ENCODE measurements at regions not wholly inside any gene's neighbourhood (a gene's known extent, or its start where the extent isn't known, plus 50 kb on each side); places are given as distances from the start of the nearest gene placed in this dataset.

DNA sequence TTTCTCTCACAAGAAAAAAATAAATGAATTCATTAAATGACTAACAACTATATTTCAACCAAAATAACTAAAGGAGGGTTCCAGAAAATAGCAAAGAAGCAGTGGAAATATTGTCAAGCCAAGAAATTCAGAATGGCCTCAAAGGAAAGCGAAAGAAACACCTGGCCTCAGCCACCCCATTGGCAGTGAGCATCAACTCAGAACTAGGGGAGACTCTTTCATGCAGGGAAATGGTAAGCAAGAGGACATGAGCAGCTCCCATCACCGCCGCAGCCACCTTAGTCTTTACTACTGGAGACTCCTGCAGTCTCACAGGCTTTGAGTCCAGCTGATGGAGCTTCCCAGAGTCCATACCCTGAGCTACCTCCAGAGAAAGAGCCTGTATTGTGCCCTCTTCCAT is 343.9 kb upstream of the GRAMD2B start:
- no peak for DNase-seq
- peaks cover 29% of the 10 kb centered on the region for H3K9me3 ChIP-seq (replicated peaks)
- TF ChIP-seq, protein P1, sequence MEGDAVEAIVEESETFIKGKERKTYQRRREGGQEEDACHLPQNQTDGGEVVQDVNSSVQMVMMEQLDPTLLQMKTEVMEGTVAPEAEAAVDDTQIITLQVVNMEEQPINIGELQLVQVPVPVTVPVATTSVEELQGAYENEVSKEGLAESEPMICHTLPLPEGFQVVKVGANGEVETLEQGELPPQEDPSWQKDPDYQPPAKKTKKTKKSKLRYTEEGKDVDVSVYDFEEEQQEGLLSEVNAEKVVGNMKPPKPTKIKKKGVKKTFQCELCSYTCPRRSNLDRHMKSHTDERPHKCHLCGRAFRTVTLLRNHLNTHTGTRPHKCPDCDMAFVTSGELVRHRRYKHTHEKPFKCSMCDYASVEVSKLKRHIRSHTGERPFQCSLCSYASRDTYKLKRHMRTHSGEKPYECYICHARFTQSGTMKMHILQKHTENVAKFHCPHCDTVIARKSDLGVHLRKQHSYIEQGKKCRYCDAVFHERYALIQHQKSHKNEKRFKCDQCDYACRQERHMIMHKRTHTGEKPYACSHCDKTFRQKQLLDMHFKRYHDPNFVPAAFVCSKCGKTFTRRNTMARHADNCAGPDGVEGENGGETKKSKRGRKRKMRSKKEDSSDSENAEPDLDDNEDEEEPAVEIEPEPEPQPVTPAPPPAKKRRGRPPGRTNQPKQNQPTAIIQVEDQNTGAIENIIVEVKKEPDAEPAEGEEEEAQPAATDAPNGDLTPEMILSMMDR (IDR thresholded peaks at IDR 0.05; ENCODE audit: borderline replicate concordance): no peak
- no peaks in the 10 kb centered on the region for H3K4me1 ChIP-seq
- intact Hi-C loops (cut with micrococcal nuclease): no loop called here
- H3K4me3 ChIP-seq: no peak overlapping the region
- no peaks in the 10 kb centered on the region for H3K27me3 ChIP-seq (ENCODE audit: low read depth)
- H3K36me3 ChIP-seq: no peaks in the 10 kb centered on the region
- no peak overlapping the region for H3K27ac ChIP-seq (replicated peaks)

DNA sequence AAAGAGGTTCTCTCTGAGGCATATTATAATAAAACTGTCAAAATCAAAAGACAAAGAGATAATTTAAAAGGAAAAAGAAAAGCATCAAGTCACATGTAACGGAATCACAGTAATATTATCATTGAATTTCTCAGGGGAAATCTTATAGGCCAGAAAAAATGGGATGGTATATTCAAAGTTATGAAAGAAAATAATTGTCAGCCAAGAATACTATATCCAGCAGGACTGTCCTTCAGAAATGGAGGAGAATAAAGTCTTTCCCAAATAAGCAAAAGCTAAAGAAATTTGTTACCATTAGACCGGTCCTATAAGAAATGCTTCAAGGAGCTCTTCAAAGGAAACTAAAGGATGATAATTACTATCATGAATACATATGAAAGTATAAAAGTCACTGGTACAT is 342.0 kb upstream of the GRAMD2B start:
- peaks cover 49% of the 10 kb centered on the region for H3K9me3 ChIP-seq (replicated peaks)
- no peaks in the 10 kb centered on the region for H3K4me1 ChIP-seq
- H3K27ac ChIP-seq (replicated peaks): no peak overlapping the region
- intact Hi-C loops (cut with micrococcal nuclease): no loop called here
- no peaks in the 10 kb centered on the region for H3K36me3 ChIP-seq
- no peaks in the 10 kb centered on the region for H3K27me3 ChIP-seq (ENCODE audit: low read depth)
- no peak for DNase-seq
- TF ChIP-seq, protein P1 (IDR thresholded peaks at IDR 0.05; ENCODE audit: borderline replicate concordance): no peak
- H3K4me3 ChIP-seq: no peak overlapping the region

DNA sequence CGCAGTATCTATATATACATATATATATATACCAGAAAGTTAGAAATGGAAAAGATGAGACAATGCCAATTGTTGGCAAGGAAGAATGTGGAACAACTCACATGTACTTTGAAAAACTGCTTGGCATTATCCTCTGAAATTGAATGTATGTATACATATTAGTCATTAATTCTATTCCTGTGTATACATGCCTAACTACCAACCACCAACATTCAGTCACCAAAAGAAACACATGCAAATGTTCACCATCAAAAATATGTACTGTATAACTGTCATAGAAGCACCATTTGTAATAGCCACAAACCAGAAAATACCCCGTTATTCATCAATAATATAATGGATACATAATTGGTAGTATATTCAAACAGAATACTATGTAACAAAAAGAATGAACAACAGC is 330.2 kb upstream of the GRAMD2B start:
- no peaks in the 10 kb centered on the region for H3K36me3 ChIP-seq
- TF ChIP-seq, protein P1 (IDR thresholded peaks at IDR 0.05; ENCODE audit: borderline replicate concordance): no peak
- no peak overlapping the region for H3K27ac ChIP-seq (replicated peaks)
- no peak for DNase-seq
- no peaks in the 10 kb centered on the region for H3K4me1 ChIP-seq
- no peaks in the 10 kb centered on the region for H3K27me3 ChIP-seq (ENCODE audit: low read depth)
- H3K9me3 ChIP-seq (replicated peaks): peaks cover 18% of the 10 kb centered on the region
- intact Hi-C loops (cut with micrococcal nuclease): no loop called here
- no peak overlapping the region for H3K4me3 ChIP-seq

DNA sequence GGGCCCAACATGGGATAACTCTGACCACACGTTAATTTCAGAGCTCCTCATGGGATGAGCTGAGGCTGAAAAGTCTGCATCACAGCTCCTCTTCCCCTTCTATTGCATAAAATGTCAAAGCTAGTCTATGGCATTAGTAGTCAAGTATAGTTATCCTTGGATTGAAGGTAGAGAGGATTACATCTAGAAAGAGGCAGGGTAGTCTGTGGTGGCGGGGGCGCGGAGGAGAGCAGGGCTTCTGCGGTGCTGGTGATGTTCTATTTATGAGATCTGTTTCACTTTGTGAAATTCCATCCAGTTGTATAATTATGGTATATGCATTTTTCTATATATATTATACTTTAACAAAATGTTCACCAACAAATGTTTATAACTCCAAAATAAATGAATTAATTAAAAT is 329.5 kb upstream of the GRAMD2B start:
- Histone ChIP-seq H3K4me1 (peaks cover 4% of the 10 kb centered on the region), H3K9me3 (replicated peaks) (peaks cover 13% of the 10 kb centered on the region), H3K4me3 (no peak overlapping the region), H3K27ac (replicated peaks) (no peak overlapping the region), H3K36me3 (no peaks in the 10 kb centered on the region), H3K27me3 (ENCODE audit: low read depth) (no peaks in the 10 kb centered on the region)
- TF ChIP-seq, protein P1 (IDR thresholded peaks at IDR 0.05; ENCODE audit: borderline replicate concordance): no peak
- no peak for DNase-seq
- intact Hi-C loops (cut with micrococcal nuclease): no loop called here

DNA sequence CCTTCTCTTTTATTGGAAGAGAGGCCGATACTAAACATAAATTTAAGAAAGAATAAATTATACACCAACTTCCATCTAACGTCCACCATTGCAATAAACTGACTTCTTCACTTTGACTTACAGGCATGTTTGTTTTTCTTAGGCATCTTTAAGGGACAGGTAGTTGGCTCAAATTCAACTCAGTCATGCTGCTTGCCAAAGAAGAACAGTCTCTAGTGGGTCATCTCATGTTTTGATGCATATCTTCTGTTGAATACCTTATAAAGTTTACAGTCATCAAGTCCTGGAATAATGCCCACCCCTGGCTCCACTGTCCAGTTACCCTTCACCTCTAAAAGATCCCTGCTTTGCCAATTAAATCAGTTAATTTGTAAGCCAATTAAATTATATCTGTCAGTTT is 328.2 kb upstream of the GRAMD2B start:
- H3K27me3 ChIP-seq (ENCODE audit: low read depth): no peaks in the 10 kb centered on the region
- peaks cover 10% of the 10 kb centered on the region for H3K9me3 ChIP-seq (replicated peaks)
- TF ChIP-seq, protein P1 (IDR thresholded peaks at IDR 0.05; ENCODE audit: borderline replicate concordance): no peak
- H3K27ac ChIP-seq (replicated peaks): no peak overlapping the region
- H3K36me3 ChIP-seq: no peaks in the 10 kb centered on the region
- H3K4me1 ChIP-seq: peaks cover 4% of the 10 kb centered on the region
- H3K4me3 ChIP-seq: no peak overlapping the region
- DNase-seq: no peak
- intact Hi-C loops (cut with micrococcal nuclease): no loop called here

Measured in left ventricle myocardium inferior (tissue), 1 donor.